H9 (cell line): ENCODE measurements at regions not wholly inside any gene's neighbourhood (a gene's known extent, or its start where the extent isn't known, plus 50 kb on each side); places are given as distances from the start of the nearest gene placed in this dataset.
"Not testable (repeated sequence)": the region's sequence is repeated elsewhere in the genome, so short reads cannot be mapped to it uniquely, and the experiment has no call there.

Source experiments
- DNase-seq: peaks from one replicate; pipeline ENCODE4 v3.0.0-alpha.2; 2017
- H2AFZ ChIP-seq: one replicate; pipeline ENCODE4 v1.6.1; 2013; ENCODE audit warnings: mild to moderate bottlenecking, low read length, control low read depth, moderate library complexity
- H2AK5ac ChIP-seq: 2 replicates; pipeline ENCODE4 v1.6.1; 2013; ENCODE audit warnings: low read length, control low read depth, mixed read lengths; ENCODE audit not compliant: insufficient read length
- H2BK120ac ChIP-seq: one replicate; pipeline ENCODE4 v1.6.1; 2013; ENCODE audit warnings: low read depth, mild to moderate bottlenecking, low read length, control low read depth, inconsistent platforms; ENCODE audit not compliant: poor library complexity, severe bottlenecking
- H2BK12ac ChIP-seq: 2 replicates; pipeline ENCODE4 v1.6.1; 2013; ENCODE audit warnings: low read length, control low read depth, mixed read lengths, low read depth; ENCODE audit not compliant: insufficient read length
- H2BK15ac ChIP-seq: 2 replicates; pipeline ENCODE4 v1.6.1; 2013; ENCODE audit warnings: low read depth, low read length, control low read depth
- H2BK20ac ChIP-seq: one replicate; pipeline ENCODE4 v1.6.1; 2013; ENCODE audit warnings: low read depth, mild to moderate bottlenecking, low read length, control low read depth, inconsistent platforms; ENCODE audit not compliant: poor library complexity, severe bottlenecking
- H2BK5ac ChIP-seq: 2 replicates; pipeline ENCODE4 v1.6.1; 2013; ENCODE audit warnings: low read length, control low read depth, mixed read lengths; ENCODE audit not compliant: insufficient read length
- H3K14ac ChIP-seq: 2 replicates; pipeline ENCODE4 v1.6.1; 2013; ENCODE audit warnings: low read length, control low read depth; ENCODE audit not compliant: insufficient read depth
- H3K18ac ChIP-seq: 2 replicates; pipeline ENCODE4 v1.6.1; 2013; ENCODE audit warnings: low read depth, mild to moderate bottlenecking, mixed read lengths, low read length, control low read depth; ENCODE audit not compliant: insufficient read length
- H3K23ac ChIP-seq: 2 replicates; pipeline ENCODE4 v1.6.1; 2013; ENCODE audit warnings: low read length, control low read depth, mixed read lengths, low read depth; ENCODE audit not compliant: insufficient read length
- H3K23me2 ChIP-seq: 2 replicates; pipeline ENCODE4 v1.6.1; 2013; ENCODE audit warnings: low read depth, mild to moderate bottlenecking, mixed read lengths, low read length, control low read depth; ENCODE audit not compliant: insufficient read length, poor library complexity, severe bottlenecking
- H3K27ac ChIP-seq: 2 replicates; pipeline ENCODE4 v1.5.1; 2013; ENCODE audit warnings: low read length, control low read depth, mixed read lengths, low read depth; ENCODE audit not compliant: insufficient read length
- H3K27me3 ChIP-seq: 2 replicates; pipeline ENCODE4 v1.6.1; 2013; ENCODE audit warnings: low read length, control low read depth, inconsistent platforms; ENCODE audit not compliant: insufficient read depth
- H3K4ac ChIP-seq: 2 replicates; pipeline ENCODE4 v1.6.1; 2013; ENCODE audit warnings: low read depth, mild to moderate bottlenecking, control low read depth, inconsistent platforms, low read length, moderate library complexity
- H3K4me1 ChIP-seq: 2 replicates; pipeline ENCODE4 v1.6.1; 2013; ENCODE audit warnings: low read length, control low read depth, inconsistent platforms; ENCODE audit not compliant: insufficient read depth
- H3K4me2 ChIP-seq: 2 replicates; pipeline ENCODE4 v1.6.1; 2013; ENCODE audit warnings: low read length, control low read depth, mixed read lengths; ENCODE audit not compliant: insufficient read length, insufficient read depth
- H3K56ac ChIP-seq: 2 replicates; pipeline ENCODE4 v1.6.1; 2013; ENCODE audit warnings: low read depth, mild to moderate bottlenecking, mixed read lengths, low read length, control low read depth; ENCODE audit not compliant: insufficient read length
- H3K79me1 ChIP-seq: 2 replicates; pipeline ENCODE4 v1.6.1; 2013; ENCODE audit warnings: low read depth, mild to moderate bottlenecking, moderate library complexity, low read length, control low read depth, inconsistent platforms; ENCODE audit not compliant: insufficient read depth, poor library complexity, severe bottlenecking
- H3K79me2 ChIP-seq: 2 replicates; pipeline ENCODE4 v1.6.1; 2013; ENCODE audit warnings: low read length, control low read depth, inconsistent platforms; ENCODE audit not compliant: insufficient read depth
- H3K9ac ChIP-seq: 2 replicates; pipeline ENCODE4 v1.6.1; 2013; ENCODE audit warnings: low read length, control low read depth, mixed read lengths; ENCODE audit not compliant: insufficient read length; ENCODE audit errors: extremely low read depth
- H3K9me3 ChIP-seq: one replicate; pipeline ENCODE4 v1.6.1; 2013; ENCODE audit warnings: low read depth, low read length, inconsistent platforms; ENCODE audit not compliant: control insufficient read depth
- H3T11ph ChIP-seq: one replicate; pipeline ENCODE4 v1.6.1; 2013; ENCODE audit warnings: mild to moderate bottlenecking, low read length, control low read depth, inconsistent platforms
- H4K20me1 ChIP-seq: one replicate; pipeline ENCODE4 v1.6.1; 2013; ENCODE audit not compliant: control insufficient read depth, insufficient read length, insufficient read depth
- H4K5ac ChIP-seq: 2 replicates; pipeline ENCODE4 v1.6.1; 2013; ENCODE audit warnings: low read depth, mild to moderate bottlenecking, mixed read lengths, low read length, control low read depth; ENCODE audit not compliant: insufficient read length
- H4K8ac ChIP-seq: replicated peaks from 2 replicates; pipeline ENCODE4 v1.6.1; 2013; ENCODE audit warnings: low read length, control low read depth, mixed read lengths, low read depth; ENCODE audit not compliant: insufficient read length
- H4K91ac ChIP-seq: 2 replicates; pipeline ENCODE4 v1.6.1; 2013; ENCODE audit warnings: low read depth, mild to moderate bottlenecking, moderate library complexity, mixed read lengths, low read length, control low read depth; ENCODE audit not compliant: insufficient read length
- H3K27ac Mint-ChIP-seq, 3 experiments: 2 replicates in 2 of 3; 3 replicates in 1 of 3; pipeline ENCODE4 v1.8.0; 2020 to 2021; ENCODE audit warnings: mixed read lengths in 3 of 3, mild to moderate bottlenecking in 1 of 3, moderate library complexity in 1 of 3
- H3K27me3 Mint-ChIP-seq: 2 replicates; pipeline ENCODE4 v1.8.0; 2021; ENCODE audit warnings: low read depth, mild to moderate bottlenecking, moderate library complexity, mixed read lengths
- H3K36me3 Mint-ChIP-seq, 3 experiments: 2 replicates in 2 of 3; 3 replicates in 1 of 3; pipeline ENCODE4 v1.8.0; 2020 to 2021; ENCODE audit warnings: low read depth in 3 of 3, mixed read lengths in 3 of 3; ENCODE audit not compliant: insufficient read depth in 1 of 3
- H3K4me1 Mint-ChIP-seq, 2 experiments: 2 replicates each; pipeline ENCODE4 v1.8.0; 2020; ENCODE audit warnings: mixed read lengths in 2 of 2
- H3K4me3 Mint-ChIP-seq, 2 experiments: 2 replicates in 1 of 2; 3 replicates in 1 of 2; pipeline ENCODE4 v1.8.0; 2020 to 2021; ENCODE audit warnings: mild to moderate bottlenecking in 2 of 2, mixed read lengths in 2 of 2, moderate library complexity in 1 of 2
- H3K9me3 Mint-ChIP-seq, 2 experiments: 2 replicates in 1 of 2; 3 replicates in 1 of 2; pipeline ENCODE4 v1.8.0; 2020; ENCODE audit warnings: mild to moderate bottlenecking in 2 of 2, mixed read lengths in 2 of 2, moderate library complexity in 1 of 2
- WGBS: extraction: QIAGEN DNeasy Blood & Tissue Kit; methylation state at CpG from one replicate; pipeline ENCODE4 v1.1.7; 2013; ENCODE audit warnings: missing lambda C conversion rate, low lambda C conversion rate, mixed read lengths; ENCODE audit not compliant: insufficient read length; ENCODE audit errors: extremely low coverage; 5-methylcytosine and 5-hydroxymethylcytosine counted together

GRCh38 chr7:75226102-75226501 is 133.7 kb downstream of the GTF2IRD2B start:
- H3K4me2 ChIP-seq, H4K5ac ChIP-seq, H3K4me1 Mint-ChIP-seq, H3K27me3 Mint-ChIP-seq, H4K8ac ChIP-seq, H3K18ac ChIP-seq, H3K23ac ChIP-seq, H3K27me3 ChIP-seq, H3K4ac ChIP-seq, H3K23me2 ChIP-seq, H2BK120ac ChIP-seq, H3K9me3 Mint-ChIP-seq, H3K56ac ChIP-seq, H2AFZ ChIP-seq, H4K20me1 ChIP-seq, H2AK5ac ChIP-seq, H2BK12ac ChIP-seq, H3K9ac ChIP-seq, H2BK15ac ChIP-seq, H3K27ac Mint-ChIP-seq, H3K4me1 ChIP-seq, H3K36me3 Mint-ChIP-seq, H2BK20ac ChIP-seq, H2BK5ac ChIP-seq, H3K9me3 ChIP-seq, H3T11ph ChIP-seq, H3K14ac ChIP-seq, H3K79me2 ChIP-seq, H4K91ac ChIP-seq, DNase-seq, H3K27ac ChIP-seq, H3K4me3 Mint-ChIP-seq, H3K79me1 ChIP-seq: not testable (repeated sequence)
- WGBS, result no CpG with 5 or more reads among the region's 4 CpGs

- not testable (repeated sequence) for H3K27me3 ChIP-seq, H3K4me2 ChIP-seq, H3K27ac Mint-ChIP-seq, H3K9ac ChIP-seq, H2BK20ac ChIP-seq, H3K27ac ChIP-seq, H2BK15ac ChIP-seq, H3T11ph ChIP-seq, H3K4me3 Mint-ChIP-seq, H3K14ac ChIP-seq, H2BK5ac ChIP-seq, H3K23ac ChIP-seq, H4K5ac ChIP-seq, DNase-seq, H4K91ac ChIP-seq, H2AFZ ChIP-seq, H2BK120ac ChIP-seq, H4K8ac ChIP-seq, H2AK5ac ChIP-seq, H3K36me3 Mint-ChIP-seq, H3K56ac ChIP-seq, H4K20me1 ChIP-seq, H2BK12ac ChIP-seq, H3K79me1 ChIP-seq, H3K4me1 ChIP-seq, H3K23me2 ChIP-seq, H3K79me2 ChIP-seq, H3K18ac ChIP-seq, H3K9me3 Mint-ChIP-seq, H3K4ac ChIP-seq, H3K4me1 Mint-ChIP-seq, H3K9me3 ChIP-seq, H3K27me3 Mint-ChIP-seq
- WGBS, result no CpG with 5 or more reads among the region's 7 CpGs
Observed at GRCh38 chr7:75229558-75229957, 137.2 kb downstream of the GTF2IRD2B start.
